A673 (cell line): ENCODE measurements at regions not wholly inside any gene's neighbourhood (a gene's known extent, or its start where the extent isn't known, plus 50 kb on each side); places are given as distances from the start of the nearest gene placed in this dataset.

Source experiments
- BruUV-seq: library from RNA; stranded (reverse); fragments of 400-500 nt; replicated peaks from 2 replicates; lab custom pipeline; 2021; lab: Mats Ljungman, UMichigan
- CTCF ChIA-PET: fragments of 300-600 bp; sonication (Branson Sonifier 250); formaldehyde crosslinking; loops from one replicate; lab custom pipeline; 2022; ENCODE audit warnings: antibody characterized with exemption; lab: Charles Lee
- POLR2A ChIA-PET: fragments of 300-600 bp; sonication (Branson Sonifier 250); formaldehyde crosslinking; loops from one replicate; lab custom pipeline; 2022; ENCODE audit warnings: antibody characterized with exemption; ENCODE audit not compliant: low non-redundant PET; lab: Charles Lee
- DNase-seq: peaks from one replicate; pipeline ENCODE4 v3.0.0-alpha.2; 2015; ENCODE audit warnings: low spot score
- H3K27ac ChIP-seq: fragments of 200-600 bp; sonication (generic); 2 replicates; pipeline ENCODE4 v1.5.1; 2016; ENCODE audit warnings: mixed run types, low read depth, mild to moderate bottlenecking, mixed read lengths, antibody characterized with exemption, low read length; ENCODE audit not compliant: poor library complexity, severe bottlenecking
- H3K27me3 ChIP-seq: fragments of 200-600 bp; sonication (generic); replicated peaks from 2 replicates; pipeline ENCODE4 v1.6.1; 2017; ENCODE audit warnings: mixed run types, low read depth, mild to moderate bottlenecking, mixed read lengths, antibody characterized with exemption, low read length; ENCODE audit not compliant: insufficient read depth, poor library complexity
- H3K36me3 ChIP-seq: fragments of 200-600 bp; sonication (generic); 2 replicates; pipeline ENCODE4 v1.6.1; 2016; ENCODE audit warnings: mixed run types, mild to moderate bottlenecking, mixed read lengths, antibody characterized with exemption, low read length; ENCODE audit not compliant: insufficient read depth, poor library complexity, severe bottlenecking
- H3K4me1 ChIP-seq: fragments of 200-600 bp; sonication (generic); 2 replicates; pipeline ENCODE4 v1.6.1; 2017; ENCODE audit warnings: mixed run types, mild to moderate bottlenecking, mixed read lengths, antibody characterized with exemption, low read length; ENCODE audit not compliant: insufficient read depth, poor library complexity, severe bottlenecking
- H3K4me3 ChIP-seq: fragments of 200-600 bp; sonication (generic); 2 replicates; pipeline ENCODE4 v1.5.1; 2016; ENCODE audit warnings: low read depth, mixed run types, mild to moderate bottlenecking, mixed read lengths, low read length; ENCODE audit not compliant: poor library complexity, severe bottlenecking
- H3K9me3 ChIP-seq: fragments of 200-600 bp; sonication (generic); 2 replicates; pipeline ENCODE4 v1.6.1; 2016; ENCODE audit warnings: mixed run types, low read depth, mild to moderate bottlenecking, mixed read lengths, antibody characterized with exemption, low read length; ENCODE audit not compliant: poor library complexity, severe bottlenecking
- CTCF ChIP-seq: fragments of 300-800, 200-600 bp; sonication (generic); conservative IDR thresholded peaks from 2 replicates; pipeline ENCODE4 v1.5.1; 2017; ENCODE audit warnings: low read depth, mild to moderate bottlenecking, antibody characterized with exemption, low read length, moderate library complexity, mixed read lengths
- EZH2 ChIP-seq: fragments of 200-600 bp; sonication (generic); IDR thresholded peaks from 2 replicates; pipeline ENCODE4 v1.6.1; 2017; ENCODE audit warnings: borderline replicate concordance, low read depth, mild to moderate bottlenecking, mixed read lengths, antibody characterized with exemption, low read length; ENCODE audit not compliant: poor library complexity, severe bottlenecking
- intact Hi-C: fragments of 100-400 bp; cut with micrococcal nuclease; formaldehyde crosslinking; loops from one replicate; pipeline ENCODE4 v1.10.0; 2022; ENCODE audit not compliant: unreplicated experiment

- ChIA-PET POLR2A (no interaction called here), CTCF (no interaction called here)
- TF ChIP-seq CTCF, result no peak
- no peak for TF ChIP-seq EZH2
- intact Hi-C loops, result no loop called here
- H3K36me3 ChIP-seq, result no peaks in the 10 kb centered on the region
- H3K4me1 ChIP-seq, result no peaks in the 10 kb centered on the region
- DNase-seq, result no peak
- H3K9me3 ChIP-seq, result no peaks in the 10 kb centered on the region
- H3K4me3 ChIP-seq, result no peak overlapping the region
- BruUV-seq, result no TSS peak
- H3K27me3 ChIP-seq, result no peaks in the 10 kb centered on the region
- H3K27ac ChIP-seq, result no peak overlapping the region
Observed at GRCh38 chr7:109109558-109109957, 539.9 kb downstream of the DNAJB9 start.

- CTCF ChIA-PET, result no interaction called here
- intact Hi-C loops, result no loop called here
Observed at GRCh38 chr7:109111086-109111485, 541.4 kb downstream of the DNAJB9 start.

DNA sequence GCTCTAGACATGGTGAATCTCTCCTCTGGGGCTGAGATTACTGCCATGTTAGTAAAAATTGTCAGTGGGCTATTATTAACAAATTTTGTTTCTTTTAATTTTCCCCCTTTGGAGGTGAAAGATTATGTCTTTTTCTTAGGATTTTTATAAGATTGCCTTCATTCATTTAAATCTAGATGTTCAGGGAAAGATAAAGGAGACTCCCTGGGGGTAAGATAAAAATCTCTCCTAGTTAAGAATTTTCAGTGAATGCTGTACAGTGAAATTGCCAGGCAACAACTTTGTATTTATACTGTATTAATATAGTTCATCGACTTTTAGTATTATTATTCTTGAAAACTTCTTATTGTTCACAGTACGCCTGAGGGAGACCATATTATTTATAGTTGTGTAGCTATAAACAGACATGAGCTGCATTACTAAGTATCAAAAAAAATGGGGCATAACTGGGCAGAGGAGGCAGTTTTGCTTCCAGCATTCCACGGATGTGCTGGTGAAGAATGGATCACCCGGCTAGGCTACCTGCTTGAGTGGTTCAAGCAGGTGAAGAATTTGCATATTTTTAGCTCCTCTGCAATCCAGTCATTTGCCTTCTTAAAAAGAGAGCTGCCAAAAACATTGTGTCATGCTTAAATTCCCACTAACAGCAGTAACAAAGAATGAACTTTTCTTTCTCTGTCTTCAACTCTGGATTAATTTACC lies 552.1 kb downstream of the DNAJB9 start:
- no peaks in the 10 kb centered on the region for H3K36me3 ChIP-seq
- DNase-seq, result no peak
- no peaks in the 10 kb centered on the region for H3K4me1 ChIP-seq
- POLR2A ChIA-PET, result no interaction called here
- H3K9me3 ChIP-seq, result no peaks in the 10 kb centered on the region
- TF ChIP-seq EZH2 (no peak), CTCF (no peak)
- CTCF ChIA-PET, result no interaction called here
- H3K4me3 ChIP-seq, result no peak overlapping the region
- H3K27me3 ChIP-seq, result no peaks in the 10 kb centered on the region
- intact Hi-C loops, result no loop called here
- BruUV-seq, result no TSS peak
- H3K27ac ChIP-seq, result no peak overlapping the region

More at GRCh38 chr7:109111086-109111485, 541.4 kb downstream of the DNAJB9 start:
- no peak overlapping the region for H3K27ac ChIP-seq
- TF ChIP-seq EZH2, result no peak
- TF ChIP-seq CTCF, result no peak
- H3K36me3 ChIP-seq, result no peaks in the 10 kb centered on the region
- BruUV-seq, result no TSS peak
- H3K9me3 ChIP-seq, result no peaks in the 10 kb centered on the region
- no peaks in the 10 kb centered on the region for H3K4me1 ChIP-seq
- POLR2A ChIA-PET, result no interaction called here
- no peak for DNase-seq
- no peaks in the 10 kb centered on the region for H3K27me3 ChIP-seq
- no peak overlapping the region for H3K4me3 ChIP-seq
